Breast epithelium (tissue), 4 donors: ENCODE measurements at regions not wholly inside any gene's neighbourhood (a gene's known extent, or its start where the extent isn't known, plus 50 kb on each side); places are given as distances from the start of the nearest gene placed in this dataset.

Experiments used
- DNase-seq, 2 donors: peaks; one replicate each; pipeline ENCODE4 v3.0.0-alpha.2; 2019; ENCODE audit warnings: low spot score in 2 of 2
- H3K27ac ChIP-seq, 2 donors: fragments of 200-600 bp; sonication (generic) in 1 of 2; one replicate each; pipeline ENCODE4 v1.5.1; 2016 to 2019; ENCODE audit warnings: mild to moderate bottlenecking in 1 of 2
- H3K27me3 ChIP-seq, 2 donors: fragments of 200-600 bp; sonication (generic) in 1 of 2; one replicate each; pipeline versions ENCODE4 v1.5.1 to v1.6.0; 2017 to 2019; ENCODE audit warnings: control low read depth in 1 of 2, mild to moderate bottlenecking in 1 of 2
- H3K36me3 ChIP-seq: fragments of 200-600 bp; one replicate; pipeline ENCODE4 v1.5.1; 2019
- H3K4me1 ChIP-seq, 2 donors: fragments of 200-600 bp; sonication (generic); one replicate each; pipeline ENCODE4 v1.5.1; 2016 to 2019; ENCODE audit warnings: control low read depth in 1 of 2
- H3K4me3 ChIP-seq, 3 donors: fragments of 200-600 bp; sonication (generic); 1 replicate in 2 of 3; 2 replicates in 1 of 3; pipeline ENCODE4 v1.5.1; 2016 to 2019; ENCODE audit warnings: mild to moderate bottlenecking in 3 of 3, moderate library complexity in 2 of 3
- H3K9me3 ChIP-seq, 2 donors: fragments of 200-600 bp; sonication (generic) in 1 of 2; one replicate each; pipeline ENCODE4 v1.5.1; 2016 to 2019; ENCODE audit warnings: control low read depth in 1 of 2
- CTCF ChIP-seq, 3 donors: fragments of 450-650 bp; IDR thresholded peaks; one replicate each; pipeline ENCODE4 v1.5.1; 2016 to 2017; ENCODE audit warnings: antibody characterized with exemption in 3 of 3, mild to moderate bottlenecking in 3 of 3, moderate library complexity in 3 of 3
- POLR2A ChIP-seq: fragments of 450-650 bp; IDR thresholded peaks from one replicate; pipeline ENCODE4 v1.6.1; 2016; ENCODE audit warnings: antibody characterized with exemption, mild to moderate bottlenecking, moderate library complexity
- POLR2AphosphoS5 ChIP-seq, 3 donors: sonication (generic); formaldehyde crosslinking; IDR thresholded peaks; one replicate each; pipeline ENCODE4 v1.6.1; 2017; ENCODE audit warnings: antibody characterized with exemption in 3 of 3
- intact Hi-C: fragments of 100-400 bp; cut with DNase I; formaldehyde crosslinking; loops from one replicate; pipeline ENCODE4 v1.15.1; 2023; ENCODE audit warnings: low total_unique reads

DNA sequence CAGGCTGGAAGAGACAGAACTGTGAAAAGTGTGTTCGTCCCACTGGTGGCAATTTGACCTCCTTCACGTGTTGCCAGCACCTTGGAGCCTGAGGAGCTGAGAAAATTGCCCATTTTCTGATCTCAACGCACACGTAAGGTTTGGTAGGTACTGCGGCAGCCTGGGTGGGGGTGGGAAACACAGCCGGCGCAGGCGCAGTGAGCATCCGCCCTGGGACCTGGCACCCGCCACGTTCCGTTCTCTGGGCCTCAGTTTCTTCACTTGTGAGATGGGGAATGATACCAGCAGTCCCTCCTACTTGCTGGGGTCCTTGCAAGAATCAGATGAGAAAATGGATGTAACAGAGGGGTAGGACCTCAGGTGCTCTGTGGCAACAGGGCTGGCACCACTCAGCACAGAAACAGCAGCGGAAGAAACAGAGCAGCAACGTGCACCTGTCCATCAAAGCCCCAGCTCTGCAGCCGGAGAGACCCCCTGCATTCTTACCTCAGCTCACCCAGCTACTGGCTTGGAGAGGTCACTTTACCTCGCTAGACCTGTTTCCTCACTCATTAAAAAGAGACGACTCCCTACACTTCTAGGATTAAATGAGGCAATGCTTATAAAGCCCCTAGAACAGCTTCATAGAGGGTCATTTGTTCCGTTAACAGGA is 458.0 kb upstream of the ID2 start:
- Histone ChIP-seq H3K4me3 (no peak overlapping the region), H3K36me3 (no peaks in the 10 kb centered on the region), H3K27ac (no peak overlapping the region), H3K9me3 (no peaks in the 10 kb centered on the region), H3K4me1 (no peaks in the 10 kb centered on the region), H3K27me3 (no peaks in the 10 kb centered on the region)
- no peak for DNase-seq
- intact Hi-C loops: no loop called here
- TF ChIP-seq POLR2A (no peak), CTCF (IDR thresholded peaks at IDR 0.05) (no peak), POLR2AphosphoS5 (IDR thresholded peaks at IDR 0.05) (no peak)

- H3K36me3 ChIP-seq: no peaks in the 10 kb centered on the region
- H3K27ac ChIP-seq: no peak overlapping the region
- TF ChIP-seq CTCF (IDR thresholded peaks at IDR 0.05): no peak
- DNase-seq: no peak
- H3K27me3 ChIP-seq: no peaks in the 10 kb centered on the region
- no peaks in the 10 kb centered on the region for H3K9me3 ChIP-seq
- H3K4me3 ChIP-seq: no peak overlapping the region
- no peaks in the 10 kb centered on the region for H3K4me1 ChIP-seq
- intact Hi-C loops: no loop called here
Measured at GRCh38 chr2:8224347-8225190, 457.3 kb upstream of the ID2 start.

- Histone ChIP-seq H3K4me3 (no peak overlapping the region), H3K9me3 (no peaks in the 10 kb centered on the region), H3K27me3 (no peaks in the 10 kb centered on the region), H3K27ac (no peak overlapping the region), H3K4me1 (no peaks in the 10 kb centered on the region), H3K36me3 (no peaks in the 10 kb centered on the region)
- intact Hi-C loops: no loop called here
- TF ChIP-seq POLR2AphosphoS5 (IDR thresholded peaks at IDR 0.05) (no peak), POLR2A (no peak), CTCF (IDR thresholded peaks at IDR 0.05) (no peak)
- no peak for DNase-seq
Measured at GRCh38 chr2:8225266-8225665, 456.6 kb upstream of the ID2 start.

- Histone ChIP-seq H3K9me3 (no peaks in the 10 kb centered on the region), H3K27ac (no peak overlapping the region), H3K4me3 (no peak overlapping the region), H3K36me3 (no peaks in the 10 kb centered on the region), H3K4me1 (no peaks in the 10 kb centered on the region), H3K27me3 (no peaks in the 10 kb centered on the region)
- intact Hi-C loops: no loop called here
- TF ChIP-seq POLR2AphosphoS5 (IDR thresholded peaks at IDR 0.05) (no peak), CTCF (IDR thresholded peaks at IDR 0.05) (no peak), POLR2A (no peak)
- no peak for DNase-seq
Measured at GRCh38 chr2:8225798-8226197, 456.1 kb upstream of the ID2 start.

DNA sequence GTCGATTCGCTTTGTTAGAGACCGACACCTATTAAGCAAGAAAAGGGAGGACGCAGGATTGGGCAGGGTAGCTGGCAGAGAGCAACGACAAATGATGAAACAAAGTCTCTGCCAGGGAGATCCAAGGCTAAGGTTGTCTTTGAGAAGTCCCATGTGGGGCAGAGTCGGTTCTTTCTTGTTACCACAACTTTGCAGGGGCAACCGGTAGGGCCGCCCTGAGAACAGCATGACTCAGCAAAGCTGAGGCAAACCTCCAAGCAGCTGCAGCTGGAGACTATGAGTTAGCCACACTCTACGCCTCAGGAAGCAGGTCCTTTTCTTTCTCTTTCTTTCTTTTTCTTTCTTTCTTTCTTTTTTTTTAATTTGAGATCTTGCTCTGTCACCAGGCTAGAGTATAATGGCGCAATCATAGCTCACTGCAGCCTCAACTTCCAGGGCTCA is 452.3 kb upstream of the ID2 start:
- TF ChIP-seq CTCF (IDR thresholded peaks at IDR 0.05) (no peak), POLR2A (no peak), POLR2AphosphoS5 (IDR thresholded peaks at IDR 0.05) (no peak)
- intact Hi-C loops: no loop called here
- no peaks in the 10 kb centered on the region for H3K27me3 ChIP-seq
- no peaks in the 10 kb centered on the region for H3K9me3 ChIP-seq
- no peaks in the 10 kb centered on the region for H3K36me3 ChIP-seq
- H3K27ac ChIP-seq: no peak overlapping the region
- H3K4me3 ChIP-seq: no peak overlapping the region
- peak in 1 of 2 donors; percentile 33 for DNase-seq
- no peaks in the 10 kb centered on the region for H3K4me1 ChIP-seq
